ENCODE measurements at regions not wholly inside any gene's neighbourhood (a gene's known extent, or its start where the extent isn't known, plus 50 kb on each side); places are given as distances from the start of the nearest gene placed in this dataset.

GRCh38 chr5:109929376-109929775 lies 239.6 kb downstream of the MAN2A1 start:
- Histone ChIP-seq H3K4me1 (no peaks in the 10 kb centered on the region), H3K27ac (no peak overlapping the region), H3K9me3 (no peaks in the 10 kb centered on the region), H3K4me3 (no peak overlapping the region), H3K36me3 (no peaks in the 10 kb centered on the region), H3K27me3 (no peaks in the 10 kb centered on the region)
- TF ChIP-seq, protein P1, sequence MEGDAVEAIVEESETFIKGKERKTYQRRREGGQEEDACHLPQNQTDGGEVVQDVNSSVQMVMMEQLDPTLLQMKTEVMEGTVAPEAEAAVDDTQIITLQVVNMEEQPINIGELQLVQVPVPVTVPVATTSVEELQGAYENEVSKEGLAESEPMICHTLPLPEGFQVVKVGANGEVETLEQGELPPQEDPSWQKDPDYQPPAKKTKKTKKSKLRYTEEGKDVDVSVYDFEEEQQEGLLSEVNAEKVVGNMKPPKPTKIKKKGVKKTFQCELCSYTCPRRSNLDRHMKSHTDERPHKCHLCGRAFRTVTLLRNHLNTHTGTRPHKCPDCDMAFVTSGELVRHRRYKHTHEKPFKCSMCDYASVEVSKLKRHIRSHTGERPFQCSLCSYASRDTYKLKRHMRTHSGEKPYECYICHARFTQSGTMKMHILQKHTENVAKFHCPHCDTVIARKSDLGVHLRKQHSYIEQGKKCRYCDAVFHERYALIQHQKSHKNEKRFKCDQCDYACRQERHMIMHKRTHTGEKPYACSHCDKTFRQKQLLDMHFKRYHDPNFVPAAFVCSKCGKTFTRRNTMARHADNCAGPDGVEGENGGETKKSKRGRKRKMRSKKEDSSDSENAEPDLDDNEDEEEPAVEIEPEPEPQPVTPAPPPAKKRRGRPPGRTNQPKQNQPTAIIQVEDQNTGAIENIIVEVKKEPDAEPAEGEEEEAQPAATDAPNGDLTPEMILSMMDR (IDR thresholded peaks at IDR 0.05) = no peak
- ATAC-seq (no peak), DNase-seq (no peak)
- intact Hi-C loops (cut with DNase I) = no loop called here

- Histone ChIP-seq H3K36me3 (no peaks in the 10 kb centered on the region), H3K9me3 (no peaks in the 10 kb centered on the region), H3K4me3 (no peak overlapping the region), H3K4me1 (no peaks in the 10 kb centered on the region), H3K27me3 (no peaks in the 10 kb centered on the region), H3K27ac (no peak overlapping the region)
- intact Hi-C loops (cut with DNase I) = no loop called here
- ATAC-seq (no peak), DNase-seq (no peak)
- TF ChIP-seq, protein P1 (IDR thresholded peaks at IDR 0.05) = no peak
Observed at GRCh38 chr5:109929911-109930310, 240.2 kb downstream of the MAN2A1 start.

DNA sequence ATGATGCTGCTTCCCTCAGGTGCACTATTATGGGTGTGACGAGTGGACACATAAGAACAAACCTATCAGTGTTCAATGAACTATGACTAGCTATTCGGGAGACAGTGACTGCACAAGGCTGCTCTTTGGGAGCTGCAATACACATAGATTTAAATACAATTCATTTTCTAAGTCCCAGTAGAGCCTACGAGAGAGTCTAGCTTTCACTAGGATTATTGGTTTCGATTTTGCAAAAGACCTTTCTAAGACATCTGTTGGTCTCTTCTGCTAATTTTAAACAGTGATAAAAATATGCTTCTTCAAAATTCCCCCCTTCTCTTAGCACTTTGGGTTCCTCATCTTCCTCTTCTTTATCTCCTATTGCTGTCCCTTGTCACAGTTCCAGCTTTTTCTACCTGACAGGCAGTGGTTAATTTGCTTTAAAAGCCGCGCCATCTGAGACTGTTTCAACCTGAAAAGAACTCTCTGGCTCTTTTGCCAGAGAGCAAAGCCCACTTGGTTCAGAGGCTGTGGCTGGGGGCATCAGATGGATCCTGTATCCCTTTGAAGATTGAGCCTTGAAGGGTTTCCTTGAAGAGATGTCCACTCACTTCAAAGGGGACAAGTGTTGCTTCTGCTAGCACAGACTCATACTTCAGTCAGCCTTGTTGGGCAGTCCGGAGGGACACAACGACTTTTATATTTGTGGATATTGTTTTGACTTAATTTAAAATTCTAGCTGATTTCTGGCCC lies 241.5 kb downstream of the MAN2A1 start:
- intact Hi-C loops (cut with DNase I) = no loop called here
- ATAC-seq = no peak

GRCh38 chr5:109935833-109936490 lies 246.2 kb downstream of the MAN2A1 start:
- H3K27ac ChIP-seq = no peak overlapping the region
- no peaks in the 10 kb centered on the region for H3K36me3 ChIP-seq
- no peaks in the 10 kb centered on the region for H3K9me3 ChIP-seq
- intact Hi-C loops (cut with DNase I) = no loop called here
- TF ChIP-seq, protein P1 (IDR thresholded peaks at IDR 0.05) = no peak
- no peak for DNase-seq
- ATAC-seq = no peak
- no peaks in the 10 kb centered on the region for H3K4me1 ChIP-seq
- no peaks in the 10 kb centered on the region for H3K27me3 ChIP-seq
- no peak overlapping the region for H3K4me3 ChIP-seq

More for the DNA sequence above, 241.5 kb downstream of the MAN2A1 start:
- Histone ChIP-seq H3K4me3 (no peak overlapping the region), H3K9me3 (no peaks in the 10 kb centered on the region), H3K36me3 (no peaks in the 10 kb centered on the region), H3K27ac (no peak overlapping the region), H3K27me3 (no peaks in the 10 kb centered on the region), H3K4me1 (no peaks in the 10 kb centered on the region)
- TF ChIP-seq, protein P1 (IDR thresholded peaks at IDR 0.05) = no peak
- no peak for DNase-seq

DNA sequence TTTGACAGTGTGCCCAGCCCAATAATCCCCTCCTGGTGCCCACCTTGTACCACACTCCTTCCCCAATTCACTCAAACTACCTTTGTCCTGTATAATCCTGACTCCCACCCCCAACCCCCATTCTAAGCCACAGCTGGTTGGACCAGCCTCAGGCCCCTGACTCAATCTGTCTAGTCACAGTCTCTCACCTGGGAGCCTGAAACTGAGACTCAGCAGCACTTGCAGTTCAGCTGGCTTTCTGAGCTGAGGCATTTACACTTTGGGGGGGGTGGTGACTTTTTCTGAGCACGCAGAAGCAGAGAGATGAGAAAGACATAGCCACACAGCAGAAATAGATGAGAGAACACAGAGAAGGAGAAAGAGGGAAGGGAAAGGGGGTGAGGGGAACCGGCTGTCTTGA lies 247.3 kb downstream of the MAN2A1 start:
- Histone ChIP-seq H3K9me3 (no peaks in the 10 kb centered on the region), H3K4me3 (no peak overlapping the region), H3K36me3 (no peaks in the 10 kb centered on the region), H3K27me3 (no peaks in the 10 kb centered on the region), H3K27ac (no peak overlapping the region), H3K4me1 (no peaks in the 10 kb centered on the region)
- TF ChIP-seq, protein P1 (IDR thresholded peaks at IDR 0.05) = no peak
- intact Hi-C loops (cut with DNase I) = no loop called here
- DNase-seq (no peak), ATAC-seq (no peak)
